GM12878 (cell line): ENCODE measurements at regions not wholly inside any gene's neighbourhood (a gene's known extent, or its start where the extent isn't known, plus 50 kb on each side); places are given as distances from the start of the nearest gene placed in this dataset.

Experiments
- ATAC-seq: fragments of 200-7000 bp; cut with Tn5 transposase; 3 replicates; pipeline ENCODE4 v1.9.1; 2020; ENCODE audit warnings: mild to moderate bottlenecking, moderate library complexity
- BruUV-seq: library from RNA; stranded (reverse); fragments of 400-500 nt; replicated peaks from 2 replicates; lab custom pipeline; 2021; lab: Mats Ljungman, UMichigan
- CTCF ChIA-PET: fragments of 300-600 bp; sonication (Branson Sonifier 250); formaldehyde crosslinking; extraction: SDS; loops from one replicate; lab custom pipeline; 2021; ENCODE audit warnings: inconsistent platforms; lab: Yijun Ruan, JAX
- POLR2A ChIA-PET: fragments of 350-600 bp; formaldehyde crosslinking; extraction: SDS; loops from one replicate; lab custom pipeline; 2021; ENCODE audit warnings: inconsistent platforms; lab: Charles Lee
- RAD21 ChIA-PET: fragments of 300-600 bp; sonication (Branson Sonifier 250); formaldehyde crosslinking; loops from one replicate; lab custom pipeline; 2023; ENCODE audit warnings: antibody characterized with exemption; ENCODE audit not compliant: unreplicated experiment; lab: Charles Lee
- SMC1A ChIA-PET: fragments of 300-600 bp; sonication (Branson Sonifier 250); formaldehyde crosslinking; loops from one replicate; lab custom pipeline; 2023; ENCODE audit not compliant: unreplicated experiment, uncharacterized antibody; lab: Charles Lee
- DNase-seq: peaks from one replicate; pipeline ENCODE4 v3.0.0-alpha.2; 2011; ENCODE audit warnings: low read depth, low spot score
- FAIRE-seq: peaks from 3 replicates; lab custom pipeline; 2011; peaks lifted over from hg19 to GRCh38; lab: Jason Lieb, UNC
- H2AFZ ChIP-seq: 2 replicates; pipeline ENCODE4 v1.6.0; 2011; ENCODE audit warnings: low read depth, low read length, control low read depth; ENCODE audit not compliant: control insufficient read depth
- H3K27ac ChIP-seq: 2 replicates; pipeline ENCODE4 v1.5.1; 2011; ENCODE audit warnings: control low read depth; ENCODE audit not compliant: control insufficient read depth, insufficient read depth
- H3K27me3 ChIP-seq, 2 experiments: replicated peaks in 1 of 2; 2 replicates each; pipeline versions ENCODE4 v1.6.0 to v1.6.1; 2011; ENCODE audit warnings: low read length in 1 of 2; ENCODE audit not compliant: control insufficient read depth in 2 of 2, insufficient read depth in 2 of 2
- H3K36me3 ChIP-seq, 2 experiments: 2 replicates each; pipeline ENCODE4 v1.5.1; 2011; ENCODE audit warnings: low read length in 1 of 2; ENCODE audit not compliant: control insufficient read depth in 2 of 2, insufficient read depth in 2 of 2
- H3K4me1 ChIP-seq: 2 replicates; pipeline ENCODE4 v1.6.1; 2011; ENCODE audit warnings: mild to moderate bottlenecking, low read length, moderate library complexity, mixed read lengths; ENCODE audit not compliant: control insufficient read depth, insufficient read depth
- H3K4me2 ChIP-seq: 2 replicates; pipeline ENCODE4 v1.6.0; 2011; ENCODE audit warnings: control low read depth; ENCODE audit not compliant: control insufficient read depth, insufficient read depth
- H3K4me3 ChIP-seq: fragments of 200-600 bp; sonication (generic); 2 replicates; pipeline ENCODE4 v1.5.1; 2016
- H3K79me2 ChIP-seq: 2 replicates; pipeline ENCODE4 v1.6.0; 2011; ENCODE audit warnings: low read length; ENCODE audit not compliant: control insufficient read depth, insufficient read depth
- H3K9ac ChIP-seq: 2 replicates; pipeline ENCODE4 v1.8.0; 2011; ENCODE audit warnings: low read length, control low read depth, mixed read lengths; ENCODE audit not compliant: control insufficient read depth, insufficient read depth
- H3K9me3 ChIP-seq: replicated peaks from 3 replicates; pipeline ENCODE4 v1.5.1; 2011; ENCODE audit warnings: mild to moderate bottlenecking, low read length; ENCODE audit not compliant: control insufficient read depth, insufficient read depth
- H4K20me1 ChIP-seq: 2 replicates; pipeline ENCODE4 v1.6.0; 2011; ENCODE audit not compliant: control insufficient read depth, insufficient read depth
- FOXM1 ChIP-seq: IDR thresholded peaks from 2 replicates; pipeline ENCODE4 v1.6.1; 2012; ENCODE audit warnings: low read depth, mild to moderate bottlenecking, inconsistent platforms, low read length, moderate library complexity
- JUND ChIP-seq: IDR thresholded peaks from 2 replicates; pipeline ENCODE4 v1.6.1; 2012; ENCODE audit warnings: low read depth, mild to moderate bottlenecking, low read length, improper control_type of control experiment, moderate library complexity
- MYC ChIP-seq: IDR thresholded peaks from 2 replicates; pipeline ENCODE4 v1.6.1; 2011; ENCODE audit warnings: mild to moderate bottlenecking, low read length, moderate library complexity, inconsistent platforms; ENCODE audit not compliant: insufficient read depth, insufficient replicate concordance, insufficient read length, severe bottlenecking
- SKIL ChIP-seq: fragments of 450-650 bp; IDR thresholded peaks from 2 replicates; pipeline ENCODE4 v1.6.1; 2017; ENCODE audit warnings: mild to moderate bottlenecking, low read depth, inconsistent platforms; ENCODE audit not compliant: poor library complexity, severe bottlenecking
- SMAD5 ChIP-seq: IDR thresholded peaks from 2 replicates; pipeline ENCODE4 v1.6.1; 2016; ENCODE audit warnings: antibody characterized with exemption, low read depth
- SMC3 ChIP-seq: IDR thresholded peaks from 2 replicates; pipeline ENCODE4 v1.6.1; 2011; ENCODE audit warnings: low read length, improper control_type of control experiment, borderline replicate concordance
- SREBF2 ChIP-seq: IDR thresholded peaks from 2 replicates; pipeline ENCODE4 v1.6.1; 2012; ENCODE audit warnings: mild to moderate bottlenecking, low read length
- SRF ChIP-seq, 2 experiments: IDR thresholded peaks; 2 replicates each; pipeline ENCODE4 v1.6.1; 2011; ENCODE audit warnings: low read depth in 2 of 2, low read length in 2 of 2, mild to moderate bottlenecking in 1 of 2, moderate library complexity in 1 of 2
- TCF12 ChIP-seq: IDR thresholded peaks from 2 replicates; pipeline ENCODE4 v1.6.1; 2011; ENCODE audit warnings: low read depth, mild to moderate bottlenecking, low read length
- TCF3 ChIP-seq: IDR thresholded peaks from 2 replicates; pipeline ENCODE4 v1.6.1; 2012; ENCODE audit warnings: low read depth, mild to moderate bottlenecking, low read length, borderline replicate concordance; ENCODE audit not compliant: insufficient read depth
- WGBS: methylation state at CpG from one replicate; pipeline ENCODE4 v1.1.6; 2016; ENCODE audit warnings: low lambda C conversion rate; ENCODE audit not compliant: insufficient replicate concordance, insufficient coverage; ENCODE audit errors: missing lambda C conversion rate; 5-methylcytosine and 5-hydroxymethylcytosine counted together
- in situ Hi-C: fragments of 300-500 bp; cut with MboI; formaldehyde crosslinking; loops from 9 replicates; pipeline ENCODE4 v1.14.3; 2018; ENCODE audit warnings: mixed read lengths
- intact Hi-C: fragments of 100-400 bp; cut with micrococcal nuclease; formaldehyde crosslinking; loops from one replicate; pipeline ENCODE4 v1.14.2; 2022; ENCODE audit not compliant: unreplicated experiment
- TF ChIP-seq, protein P1 (sequence below): fragments of 450-650 bp; IDR thresholded peaks from 2 replicates; pipeline ENCODE4 v1.6.1; 2017; ENCODE audit warnings: antibody characterized with exemption, mild to moderate bottlenecking, moderate library complexity
- TF ChIP-seq, protein P2 (sequence below): fragments of 450-650 bp; IDR thresholded peaks from 2 replicates; pipeline ENCODE4 v1.6.1; 2017; ENCODE audit warnings: mild to moderate bottlenecking, moderate library complexity

DNA sequence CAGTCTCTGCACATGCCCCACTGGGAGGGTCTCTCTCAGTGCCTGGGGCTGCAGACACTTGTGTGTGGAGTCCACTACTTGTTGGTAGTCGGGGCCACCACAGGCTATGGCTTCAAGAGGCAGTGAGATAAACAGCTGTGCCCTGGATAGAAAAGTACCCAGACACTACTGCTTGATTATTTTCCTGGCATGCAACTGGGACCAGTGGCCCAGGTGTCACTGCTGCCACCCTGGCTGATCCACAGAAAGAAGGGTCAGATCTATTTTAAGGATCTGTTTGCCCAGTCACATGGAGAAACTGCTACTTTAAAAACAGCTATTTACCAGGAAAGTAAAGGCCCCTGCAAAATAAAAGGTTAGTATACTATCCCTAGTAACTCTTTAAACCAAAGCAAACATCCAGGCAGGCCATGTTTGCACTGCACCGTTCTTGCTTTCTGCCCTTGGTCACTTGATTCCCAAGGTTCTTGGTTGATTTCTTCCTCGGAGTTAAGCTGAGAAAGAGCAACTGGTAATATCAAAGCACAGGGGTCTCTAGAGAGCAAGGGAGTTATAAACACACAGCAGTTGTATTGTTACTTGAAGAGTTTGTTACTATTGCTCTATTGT, 99.9 kb downstream of the GLUL start:
- RAD21 ChIA-PET, result no interaction called here
- Histone ChIP-seq H3K4me3 (no peak overlapping the region), H2AFZ (no peak overlapping the region), H3K4me1 (no peaks in the 10 kb centered on the region), H3K36me3 (no peaks in the 10 kb centered on the region), H3K27ac (no peak overlapping the region), H3K9ac (no peak overlapping the region), H3K79me2 (no peaks in the 10 kb centered on the region), H3K9me3 (no peaks in the 10 kb centered on the region), H4K20me1 (no peaks in the 10 kb centered on the region), H3K4me2 (no peak overlapping the region), H3K27me3 (peaks cover 0 to 5% of the 10 kb centered on the region in 2 experiments; a peak in 3 of 4 replicates)
- CTCF ChIA-PET, result interaction anchor here (1.3 kb wide), 1 partner anchor 31 kb away, joined by 4 read pairs; no protein-coding TSS in a partner anchor
- intact Hi-C loops, result no loop called here
- BruUV-seq, result no TSS peak
- no peak for DNase-seq
- no peak for FAIRE-seq
- no peak for ATAC-seq
- in situ Hi-C loops, result no loop called here
- POLR2A ChIA-PET, result no interaction called here
- 33% methylated on average over 3 of the region's 3 CpGs for WGBS
- SMC1A ChIA-PET, result interaction anchor here (1.1 kb wide), 2 partner anchors 12 to 145 kb away, joined by 3 read pairs; no protein-coding TSS in a partner anchor
- TF ChIP-seq MYC (no peak), SREBF2 (no peak), SKIL (no peak), FOXM1 (no peak), TCF12 (no peak), SRF (IDR thresholded peaks at IDR 0.05; ENCODE audit: low read depth in 2 of 2, low read length in 2 of 2) (no peak), SMC3 (no peak), SMAD5 (no peak), JUND (no peak), TCF3 (no peak)
- TF ChIP-seq, protein P1, sequence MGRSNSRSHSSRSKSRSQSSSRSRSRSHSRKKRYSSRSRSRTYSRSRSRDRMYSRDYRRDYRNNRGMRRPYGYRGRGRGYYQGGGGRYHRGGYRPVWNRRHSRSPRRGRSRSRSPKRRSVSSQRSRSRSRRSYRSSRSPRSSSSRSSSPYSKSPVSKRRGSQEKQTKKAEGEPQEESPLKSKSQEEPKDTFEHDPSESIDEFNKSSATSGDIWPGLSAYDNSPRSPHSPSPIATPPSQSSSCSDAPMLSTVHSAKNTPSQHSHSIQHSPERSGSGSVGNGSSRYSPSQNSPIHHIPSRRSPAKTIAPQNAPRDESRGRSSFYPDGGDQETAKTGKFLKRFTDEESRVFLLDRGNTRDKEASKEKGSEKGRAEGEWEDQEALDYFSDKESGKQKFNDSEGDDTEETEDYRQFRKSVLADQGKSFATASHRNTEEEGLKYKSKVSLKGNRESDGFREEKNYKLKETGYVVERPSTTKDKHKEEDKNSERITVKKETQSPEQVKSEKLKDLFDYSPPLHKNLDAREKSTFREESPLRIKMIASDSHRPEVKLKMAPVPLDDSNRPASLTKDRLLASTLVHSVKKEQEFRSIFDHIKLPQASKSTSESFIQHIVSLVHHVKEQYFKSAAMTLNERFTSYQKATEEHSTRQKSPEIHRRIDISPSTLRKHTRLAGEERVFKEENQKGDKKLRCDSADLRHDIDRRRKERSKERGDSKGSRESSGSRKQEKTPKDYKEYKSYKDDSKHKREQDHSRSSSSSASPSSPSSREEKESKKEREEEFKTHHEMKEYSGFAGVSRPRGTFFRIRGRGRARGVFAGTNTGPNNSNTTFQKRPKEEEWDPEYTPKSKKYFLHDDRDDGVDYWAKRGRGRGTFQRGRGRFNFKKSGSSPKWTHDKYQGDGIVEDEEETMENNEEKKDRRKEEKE, result no peak
- TF ChIP-seq, protein P2, sequence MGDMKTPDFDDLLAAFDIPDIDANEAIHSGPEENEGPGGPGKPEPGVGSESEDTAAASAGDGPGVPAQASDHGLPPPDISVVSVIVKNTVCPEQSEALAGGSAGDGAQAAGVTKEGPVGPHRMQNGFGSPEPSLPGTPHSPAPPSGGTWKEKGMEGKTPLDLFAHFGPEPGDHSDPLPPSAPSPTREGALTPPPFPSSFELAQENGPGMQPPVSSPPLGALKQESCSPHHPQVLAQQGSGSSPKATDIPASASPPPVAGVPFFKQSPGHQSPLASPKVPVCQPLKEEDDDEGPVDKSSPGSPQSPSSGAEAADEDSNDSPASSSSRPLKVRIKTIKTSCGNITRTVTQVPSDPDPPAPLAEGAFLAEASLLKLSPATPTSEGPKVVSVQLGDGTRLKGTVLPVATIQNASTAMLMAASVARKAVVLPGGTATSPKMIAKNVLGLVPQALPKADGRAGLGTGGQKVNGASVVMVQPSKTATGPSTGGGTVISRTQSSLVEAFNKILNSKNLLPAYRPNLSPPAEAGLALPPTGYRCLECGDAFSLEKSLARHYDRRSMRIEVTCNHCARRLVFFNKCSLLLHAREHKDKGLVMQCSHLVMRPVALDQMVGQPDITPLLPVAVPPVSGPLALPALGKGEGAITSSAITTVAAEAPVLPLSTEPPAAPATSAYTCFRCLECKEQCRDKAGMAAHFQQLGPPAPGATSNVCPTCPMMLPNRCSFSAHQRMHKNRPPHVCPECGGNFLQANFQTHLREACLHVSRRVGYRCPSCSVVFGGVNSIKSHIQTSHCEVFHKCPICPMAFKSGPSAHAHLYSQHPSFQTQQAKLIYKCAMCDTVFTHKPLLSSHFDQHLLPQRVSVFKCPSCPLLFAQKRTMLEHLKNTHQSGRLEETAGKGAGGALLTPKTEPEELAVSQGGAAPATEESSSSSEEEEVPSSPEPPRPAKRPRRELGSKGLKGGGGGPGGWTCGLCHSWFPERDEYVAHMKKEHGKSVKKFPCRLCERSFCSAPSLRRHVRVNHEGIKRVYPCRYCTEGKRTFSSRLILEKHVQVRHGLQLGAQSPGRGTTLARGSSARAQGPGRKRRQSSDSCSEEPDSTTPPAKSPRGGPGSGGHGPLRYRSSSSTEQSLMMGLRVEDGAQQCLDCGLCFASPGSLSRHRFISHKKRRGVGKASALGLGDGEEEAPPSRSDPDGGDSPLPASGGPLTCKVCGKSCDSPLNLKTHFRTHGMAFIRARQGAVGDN, result no peak
